GM18870 (cell line): ENCODE measurements at regions not wholly inside any gene's neighbourhood (a gene's known extent, or its start where the extent isn't known, plus 50 kb on each side); places are given as distances from the start of the nearest gene placed in this dataset.

ENCODE experiments used
- ATAC-seq: cut with Tn5 transposase; IDR thresholded peaks from one replicate; pipeline ENCODE4 v1.9.1; 2021; ENCODE audit warnings: moderate library complexity; ENCODE audit not compliant: unreplicated experiment

DNA sequence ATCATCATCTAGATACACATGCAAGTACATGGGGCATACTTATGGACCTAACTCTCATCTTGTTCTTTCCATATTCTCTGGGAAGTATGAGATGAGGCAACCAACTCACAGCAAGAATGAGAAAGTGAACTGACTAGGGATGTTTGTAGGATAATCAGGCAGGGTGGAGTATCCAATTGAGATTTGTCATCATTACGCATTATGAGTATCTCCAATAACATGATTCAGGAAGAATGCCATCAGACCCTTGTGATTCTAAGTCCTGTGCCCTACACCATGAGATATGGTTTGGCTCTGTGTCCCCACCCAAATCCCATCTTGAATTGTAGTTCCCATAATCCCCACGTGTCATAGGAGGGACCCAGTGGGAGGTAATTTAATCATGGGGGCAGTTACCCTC lies 154.0 kb downstream of the SLC30A10 start:
- ATAC-seq: no peak

DNA sequence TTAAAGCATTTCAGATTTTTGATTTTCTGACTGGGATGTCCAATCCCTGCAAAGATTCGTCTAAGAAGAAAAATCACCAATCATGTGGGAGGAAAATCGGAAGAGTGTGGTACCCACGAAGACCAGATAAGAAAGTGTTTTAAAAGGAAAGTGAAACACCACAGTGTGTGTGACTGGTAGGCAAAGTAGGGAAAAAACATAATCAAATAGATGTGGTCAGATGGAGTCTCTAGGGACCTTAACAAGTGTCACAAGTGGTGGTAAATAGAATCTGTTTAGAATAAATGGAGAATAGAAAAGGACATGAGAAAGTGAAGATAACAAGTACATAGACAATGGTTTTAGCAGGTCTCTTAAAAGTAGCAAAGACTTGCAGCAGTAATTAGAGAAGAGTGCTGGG lies 154.6 kb downstream of the SLC30A10 start:
- peak; percentile 100 for ATAC-seq

GRCh38 chr1:219773110-219773509 lies 155.2 kb downstream of the SLC30A10 start:
- no peak for ATAC-seq

GRCh38 chr1:219772265-219773036 lies 155.9 kb downstream of the SLC30A10 start:
- no peak for ATAC-seq

DNA sequence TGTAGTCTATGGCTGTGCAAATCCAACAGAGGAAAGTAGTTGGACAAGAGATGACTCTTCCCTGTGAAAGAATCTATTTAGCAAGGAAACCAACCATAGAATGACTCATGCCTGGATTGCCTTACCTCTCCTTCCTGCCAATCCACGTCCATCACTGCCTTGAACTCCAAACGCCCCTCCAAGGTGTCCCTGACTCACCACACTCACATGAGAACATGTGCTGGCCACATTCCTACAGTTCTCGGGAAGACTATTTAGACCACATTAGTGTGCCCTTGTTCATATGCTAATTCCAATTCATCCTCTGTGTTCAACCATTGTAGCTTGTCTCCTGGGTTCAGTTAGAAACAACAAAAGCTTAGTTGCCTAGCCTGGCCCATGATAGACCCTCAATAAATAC lies 157.3 kb downstream of the SLC30A10 start:
- no peak for ATAC-seq

DNA sequence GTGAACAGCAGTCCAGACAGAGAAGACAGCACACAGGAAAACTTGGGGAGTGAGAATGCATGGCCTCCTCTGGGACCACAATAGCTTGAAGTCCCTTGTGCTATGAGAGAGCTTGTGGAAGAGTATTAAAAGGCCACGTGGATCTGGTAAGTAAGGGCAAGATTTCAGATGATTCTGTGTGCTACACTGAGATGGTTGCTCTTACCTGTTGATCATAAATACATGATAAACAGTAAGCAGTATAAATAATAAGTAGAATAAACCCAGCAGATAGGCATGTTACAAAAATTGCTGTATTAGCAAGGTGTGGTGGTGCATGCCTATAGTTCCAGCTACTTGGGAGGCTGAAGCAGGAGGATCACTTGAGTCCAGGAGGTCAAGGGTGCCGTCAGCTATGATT lies 150.4 kb upstream of the ZC3H11B start:
- no peak for ATAC-seq

GRCh38 chr1:219761208-219761860 lies 148.4 kb upstream of the ZC3H11B start:
- ATAC-seq: no peak

GRCh38 chr1:219759095-219759494 lies 146.2 kb upstream of the ZC3H11B start:
- ATAC-seq: no peak

- ATAC-seq: no peak
These were observed 145.0 kb upstream of the ZC3H11B start for GRCh38 chr1:219757890-219758289.

DNA sequence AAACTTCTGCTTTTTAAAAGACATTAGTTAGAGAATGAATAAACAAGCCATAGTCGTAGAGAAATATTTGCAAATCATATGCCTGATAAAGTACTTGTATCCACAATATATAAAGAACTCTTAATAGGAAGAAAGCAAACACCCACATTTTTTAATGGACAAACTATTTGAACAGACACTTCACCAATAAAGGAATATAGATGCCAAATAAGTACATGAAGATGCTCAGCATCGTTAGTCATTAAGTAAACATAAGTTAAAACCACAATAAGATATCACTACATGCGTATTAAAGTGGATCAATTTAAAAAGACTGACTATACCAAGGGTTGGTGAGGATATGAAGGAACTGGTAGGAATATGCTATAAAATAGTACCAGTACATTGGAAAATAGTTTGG lies 142.3 kb upstream of the ZC3H11B start:
- no peak for ATAC-seq

DNA sequence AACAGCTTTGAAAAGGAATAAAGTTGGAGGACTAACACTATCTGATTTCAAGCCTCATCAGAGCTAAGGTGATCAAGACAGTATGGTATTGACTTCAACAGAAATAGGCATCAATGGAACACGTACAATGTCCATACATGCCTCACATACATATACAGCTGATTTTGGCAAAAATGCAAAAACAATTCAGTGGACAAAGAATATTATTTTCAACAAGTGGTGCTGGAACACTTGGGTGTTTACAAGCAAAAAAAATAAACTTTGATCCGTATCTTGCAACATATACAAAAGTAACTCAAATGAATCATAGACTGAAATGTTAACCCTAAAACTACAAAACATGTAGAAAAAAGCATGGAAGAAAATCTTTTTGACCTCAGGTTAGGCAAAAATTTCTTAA lies 141.9 kb upstream of the ZC3H11B start:
- no peak for ATAC-seq

- no peak for ATAC-seq
These were observed 141.0 kb upstream of the ZC3H11B start for GRCh38 chr1:219753914-219754313.

DNA sequence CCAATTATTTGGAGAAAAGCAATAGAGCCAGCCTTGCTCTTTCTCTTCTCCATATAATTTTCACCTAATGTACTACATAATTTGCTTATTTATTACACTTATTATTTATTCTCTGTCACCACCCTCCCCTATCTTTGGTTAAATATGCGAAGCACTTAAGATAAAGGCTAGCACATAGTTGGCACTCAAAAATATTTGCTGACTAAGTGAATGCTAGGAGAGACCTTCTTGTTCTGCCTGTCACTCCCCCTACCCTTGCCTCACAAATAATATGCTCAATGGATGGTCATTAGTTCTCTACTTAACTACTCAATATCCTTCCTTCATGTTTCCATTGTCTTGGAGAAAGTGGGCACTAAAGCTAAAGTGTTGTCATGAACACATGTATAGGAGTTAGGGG lies 139.7 kb upstream of the ZC3H11B start:
- no peak for ATAC-seq

- ATAC-seq: no peak
These were observed 139.1 kb upstream of the ZC3H11B start for GRCh38 chr1:219751870-219752507.

DNA sequence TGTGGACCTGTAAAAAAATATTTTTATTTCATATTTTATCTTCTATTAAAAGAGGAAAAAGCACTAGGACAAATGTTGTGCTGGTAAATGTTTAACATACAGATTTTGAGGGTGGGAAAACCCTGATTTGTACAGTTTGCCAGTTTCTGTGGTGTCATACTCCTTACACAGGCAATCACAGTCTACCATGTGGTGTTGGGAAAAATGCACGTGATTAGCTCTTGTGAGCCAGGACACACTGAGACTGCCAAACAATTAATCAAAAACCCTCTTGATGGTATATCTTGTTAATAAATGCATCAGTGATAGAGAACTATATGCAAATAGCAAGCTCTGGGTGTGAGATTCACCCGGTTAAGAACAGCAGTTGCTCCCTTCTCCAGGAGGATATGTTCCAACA lies 136.5 kb upstream of the ZC3H11B start:
- no peak for ATAC-seq

- ATAC-seq: no peak
These were observed 133.2 kb upstream of the ZC3H11B start for GRCh38 chr1:219746141-219746540.

- no peak for ATAC-seq
These were observed 132.0 kb upstream of the ZC3H11B start for GRCh38 chr1:219744652-219745469.

GRCh38 chr1:219741011-219741970 lies 128.4 kb upstream of the ZC3H11B start:
- ATAC-seq: no peak

- no peak for ATAC-seq
These were observed 120.7 kb upstream of the ZC3H11B start for GRCh38 chr1:219733511-219734174.
